ENCODE measurements at regions not wholly inside any gene's neighbourhood (a gene's known extent, or its start where the extent isn't known, plus 50 kb on each side); places are given as distances from the start of the nearest gene placed in this dataset.

DNA sequence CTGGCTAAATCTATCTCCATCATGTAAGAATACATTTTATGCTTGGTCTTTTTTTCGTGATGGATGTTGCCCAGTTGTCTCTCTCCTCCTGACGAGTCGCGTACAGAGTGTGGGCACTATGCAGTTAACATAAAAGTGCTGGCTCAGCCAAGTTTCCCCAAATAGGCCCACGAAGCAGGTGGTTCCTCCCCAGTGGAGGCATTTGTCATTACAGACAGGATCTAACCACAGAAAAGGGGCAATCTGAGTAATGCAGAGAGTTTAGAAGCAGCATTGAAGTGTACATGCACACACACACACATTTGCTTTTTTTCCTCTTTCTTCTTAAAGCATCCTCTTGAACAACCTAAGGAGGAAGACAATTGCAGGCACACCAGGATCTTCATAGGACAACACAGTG lies 188.7 kb upstream of the VCX start:
- CTCF ChIA-PET (ENCODE audit: low intra/inter-chr PET ratio, low total read pairs), result no interaction called here
- no peak for TF ChIP-seq CBX1 (IDR thresholded peaks at IDR 0.05; ENCODE audit: low read depth)
- TF ChIP-seq ZBTB21 (CRISPR knock-in tag; IDR thresholded peaks at IDR 0.05), result no peak
- TF ChIP-seq, protein P1, sequence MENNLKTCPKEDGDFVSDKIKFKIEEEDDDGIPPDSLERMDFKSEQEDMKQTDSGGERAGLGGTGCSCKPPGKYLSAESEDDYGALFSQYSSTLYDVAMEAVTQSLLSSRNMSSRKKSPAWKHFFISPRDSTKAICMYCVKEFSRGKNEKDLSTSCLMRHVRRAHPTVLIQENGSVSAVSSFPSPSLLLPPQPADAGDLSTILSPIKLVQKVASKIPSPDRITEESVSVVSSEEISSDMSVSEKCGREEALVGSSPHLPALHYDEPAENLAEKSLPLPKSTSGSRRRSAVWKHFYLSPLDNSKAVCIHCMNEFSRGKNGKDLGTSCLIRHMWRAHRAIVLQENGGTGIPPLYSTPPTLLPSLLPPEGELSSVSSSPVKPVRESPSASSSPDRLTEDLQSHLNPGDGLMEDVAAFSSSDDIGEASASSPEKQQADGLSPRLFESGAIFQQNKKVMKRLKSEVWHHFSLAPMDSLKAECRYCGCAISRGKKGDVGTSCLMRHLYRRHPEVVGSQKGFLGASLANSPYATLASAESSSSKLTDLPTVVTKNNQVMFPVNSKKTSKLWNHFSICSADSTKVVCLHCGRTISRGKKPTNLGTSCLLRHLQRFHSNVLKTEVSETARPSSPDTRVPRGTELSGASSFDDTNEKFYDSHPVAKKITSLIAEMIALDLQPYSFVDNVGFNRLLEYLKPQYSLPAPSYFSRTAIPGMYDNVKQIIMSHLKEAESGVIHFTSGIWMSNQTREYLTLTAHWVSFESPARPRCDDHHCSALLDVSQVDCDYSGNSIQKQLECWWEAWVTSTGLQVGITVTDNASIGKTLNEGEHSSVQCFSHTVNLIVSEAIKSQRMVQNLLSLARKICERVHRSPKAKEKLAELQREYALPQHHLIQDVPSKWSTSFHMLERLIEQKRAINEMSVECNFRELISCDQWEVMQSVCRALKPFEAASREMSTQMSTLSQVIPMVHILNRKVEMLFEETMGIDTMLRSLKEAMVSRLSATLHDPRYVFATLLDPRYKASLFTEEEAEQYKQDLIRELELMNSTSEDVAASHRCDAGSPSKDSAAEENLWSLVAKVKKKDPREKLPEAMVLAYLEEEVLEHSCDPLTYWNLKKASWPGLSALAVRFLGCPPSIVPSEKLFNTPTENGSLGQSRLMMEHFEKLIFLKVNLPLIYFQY (CRISPR knock-in tag; IDR thresholded peaks at IDR 0.05; ENCODE audit: borderline replicate concordance), result no peak
- no peak for TF ChIP-seq ZNF205 (CRISPR knock-in tag; IDR thresholded peaks at IDR 0.05)
- TF ChIP-seq, protein P2, sequence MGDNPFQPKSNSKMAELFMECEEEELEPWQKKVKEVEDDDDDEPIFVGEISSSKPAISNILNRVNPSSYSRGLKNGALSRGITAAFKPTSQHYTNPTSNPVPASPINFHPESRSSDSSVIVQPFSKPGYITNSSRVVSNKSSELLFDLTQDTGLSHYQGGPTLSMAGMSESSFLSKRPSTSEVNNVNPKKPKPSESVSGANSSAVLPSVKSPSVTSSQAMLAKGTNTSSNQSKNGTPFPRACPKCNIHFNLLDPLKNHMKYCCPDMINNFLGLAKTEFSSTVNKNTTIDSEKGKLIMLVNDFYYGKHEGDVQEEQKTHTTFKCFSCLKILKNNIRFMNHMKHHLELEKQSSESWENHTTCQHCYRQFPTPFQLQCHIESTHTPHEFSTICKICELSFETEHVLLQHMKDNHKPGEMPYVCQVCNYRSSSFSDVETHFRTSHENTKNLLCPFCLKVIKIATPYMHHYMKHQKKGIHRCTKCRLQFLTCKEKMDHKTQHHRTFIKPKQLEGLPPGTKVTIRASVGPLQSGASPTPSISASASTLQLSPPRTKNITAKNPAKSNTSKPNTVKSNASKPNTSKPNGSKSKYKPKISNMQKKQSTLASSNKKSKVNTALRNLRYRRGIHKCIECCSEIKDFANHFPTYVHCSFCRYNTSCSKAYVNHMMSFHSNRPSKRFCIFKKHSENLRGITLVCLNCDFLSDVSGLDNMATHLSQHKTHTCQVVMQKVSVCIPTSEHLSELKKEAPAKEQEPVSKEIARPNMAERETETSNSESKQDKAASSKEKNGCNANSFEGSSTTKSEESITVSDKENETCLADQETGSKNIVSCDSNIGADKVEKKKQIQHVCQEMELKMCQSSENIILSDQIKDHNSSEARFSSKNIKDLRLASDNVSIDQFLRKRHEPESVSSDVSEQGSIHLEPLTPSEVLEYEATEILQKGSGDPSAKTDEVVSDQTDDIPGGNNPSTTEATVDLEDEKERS (CRISPR knock-in tag; IDR thresholded peaks at IDR 0.05), result no peak
- TF ChIP-seq, protein P3, sequence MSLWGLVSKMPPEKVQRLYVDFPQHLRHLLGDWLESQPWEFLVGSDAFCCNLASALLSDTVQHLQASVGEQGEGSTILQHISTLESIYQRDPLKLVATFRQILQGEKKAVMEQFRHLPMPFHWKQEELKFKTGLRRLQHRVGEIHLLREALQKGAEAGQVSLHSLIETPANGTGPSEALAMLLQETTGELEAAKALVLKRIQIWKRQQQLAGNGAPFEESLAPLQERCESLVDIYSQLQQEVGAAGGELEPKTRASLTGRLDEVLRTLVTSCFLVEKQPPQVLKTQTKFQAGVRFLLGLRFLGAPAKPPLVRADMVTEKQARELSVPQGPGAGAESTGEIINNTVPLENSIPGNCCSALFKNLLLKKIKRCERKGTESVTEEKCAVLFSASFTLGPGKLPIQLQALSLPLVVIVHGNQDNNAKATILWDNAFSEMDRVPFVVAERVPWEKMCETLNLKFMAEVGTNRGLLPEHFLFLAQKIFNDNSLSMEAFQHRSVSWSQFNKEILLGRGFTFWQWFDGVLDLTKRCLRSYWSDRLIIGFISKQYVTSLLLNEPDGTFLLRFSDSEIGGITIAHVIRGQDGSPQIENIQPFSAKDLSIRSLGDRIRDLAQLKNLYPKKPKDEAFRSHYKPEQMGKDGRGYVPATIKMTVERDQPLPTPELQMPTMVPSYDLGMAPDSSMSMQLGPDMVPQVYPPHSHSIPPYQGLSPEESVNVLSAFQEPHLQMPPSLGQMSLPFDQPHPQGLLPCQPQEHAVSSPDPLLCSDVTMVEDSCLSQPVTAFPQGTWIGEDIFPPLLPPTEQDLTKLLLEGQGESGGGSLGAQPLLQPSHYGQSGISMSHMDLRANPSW (CRISPR knock-in tag; IDR thresholded peaks at IDR 0.05; ENCODE audit: borderline replicate concordance), result no peak
- TF ChIP-seq, protein P4, sequence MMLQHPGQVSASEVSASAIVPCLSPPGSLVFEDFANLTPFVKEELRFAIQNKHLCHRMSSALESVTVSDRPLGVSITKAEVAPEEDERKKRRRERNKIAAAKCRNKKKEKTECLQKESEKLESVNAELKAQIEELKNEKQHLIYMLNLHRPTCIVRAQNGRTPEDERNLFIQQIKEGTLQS (CRISPR knock-in tag; IDR thresholded peaks at IDR 0.05), result no peak
- no peak for TF ChIP-seq RELA (CRISPR knock-in tag; IDR thresholded peaks at IDR 0.05)
- TF ChIP-seq ZNF24 (IDR thresholded peaks at IDR 0.05), result no peak
- TF ChIP-seq, protein P5, sequence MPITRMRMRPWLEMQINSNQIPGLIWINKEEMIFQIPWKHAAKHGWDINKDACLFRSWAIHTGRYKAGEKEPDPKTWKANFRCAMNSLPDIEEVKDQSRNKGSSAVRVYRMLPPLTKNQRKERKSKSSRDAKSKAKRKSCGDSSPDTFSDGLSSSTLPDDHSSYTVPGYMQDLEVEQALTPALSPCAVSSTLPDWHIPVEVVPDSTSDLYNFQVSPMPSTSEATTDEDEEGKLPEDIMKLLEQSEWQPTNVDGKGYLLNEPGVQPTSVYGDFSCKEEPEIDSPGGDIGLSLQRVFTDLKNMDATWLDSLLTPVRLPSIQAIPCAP (CRISPR knock-in tag; IDR thresholded peaks at IDR 0.05; ENCODE audit: low read depth), result no peak
- TF ChIP-seq SP5 (CRISPR knock-in tag; IDR thresholded peaks at IDR 0.05; ENCODE audit: borderline replicate concordance, low read depth), result no peak
- no peak for TF ChIP-seq ZNF879 (CRISPR knock-in tag; IDR thresholded peaks at IDR 0.05)
- no peak for TF ChIP-seq KAT8 (CRISPR knock-in tag; IDR thresholded peaks at IDR 0.05)
- TF ChIP-seq ZNF263 (CRISPR knock-in tag; IDR thresholded peaks at IDR 0.05), result no peak
- BruUV-seq (replicated peaks), result no TSS peak
- ATAC-seq, result no peak
- no peaks in the 10 kb centered on the region for H3K4me1 ChIP-seq (ENCODE audit: insufficient read depth, low read length)
- H3K9ac ChIP-seq (ENCODE audit: insufficient read depth, low read depth, low read length), result no peak overlapping the region
- FAIRE-seq, result no peak
- intact Hi-C loops (cut with micrococcal nuclease; ENCODE audit: unreplicated experiment), result no loop called here
- H3K4me3 ChIP-seq (replicated peaks in 1 of 3; ENCODE audit: insufficient read depth in 1 of 3, low read depth in 2 of 3, low read length in 3 of 3), result no peak overlapping the region
- no peak overlapping the region for H3K27ac ChIP-seq (ENCODE audit: extremely low read length, insufficient read depth, low read length)
- H3K9me3 ChIP-seq (ENCODE audit: low read length), result peaks cover 7% of the 10 kb centered on the region
- DNase-seq (ENCODE audit: low spot score), result no peak
- H4K20me1 ChIP-seq (ENCODE audit: insufficient read depth, low read length), result no peaks in the 10 kb centered on the region
- in situ Hi-C loops (cut with HindIII; ENCODE audit: extremely low pct_ligation_motif_present, low pct_unique_long_range_greater_than_20kb), result no loop called here
- POLR2A ChIA-PET, result no interaction called here
- 44% methylated on average over 5 of the region's 5 CpGs for WGBS (ENCODE audit: low lambda C conversion rate)
- no peak overlapping the region for H3K4me2 ChIP-seq (ENCODE audit: low read depth, low read length)
- H3K27me3 ChIP-seq (ENCODE audit: control insufficient read depth in 1 of 2, insufficient read depth in 2 of 2, low read length in 2 of 2), result no peaks in the 10 kb centered on the region
- no peaks in the 10 kb centered on the region for H3K36me3 ChIP-seq (replicated peaks in 1 of 2; ENCODE audit: control insufficient read depth in 1 of 2, insufficient read depth in 2 of 2, low read length in 2 of 2)
- no peak overlapping the region for H2AFZ ChIP-seq (ENCODE audit: low read length)
- H3K79me2 ChIP-seq (ENCODE audit: insufficient read depth, low read length), result no peaks in the 10 kb centered on the region

Data from HepG2 (cell line).